DMS153 treated with DMSO at 0.1 percent for 48 hours (cell line): ENCODE measurements at regions not wholly inside any gene's neighbourhood (a gene's known extent, or its start where the extent isn't known, plus 50 kb on each side); places are given as distances from the start of the nearest gene placed in this dataset.
"Not testable (repeated sequence)": the region's sequence is repeated elsewhere in the genome, so short reads cannot be mapped to it uniquely, and the experiment has no call there.

Experiments
- DNase-seq: peaks from one replicate; lab custom pipeline; 2025; ENCODE audit not compliant: unreplicated experiment; lab: John Stamatoyannopoulos, UW

DNA sequence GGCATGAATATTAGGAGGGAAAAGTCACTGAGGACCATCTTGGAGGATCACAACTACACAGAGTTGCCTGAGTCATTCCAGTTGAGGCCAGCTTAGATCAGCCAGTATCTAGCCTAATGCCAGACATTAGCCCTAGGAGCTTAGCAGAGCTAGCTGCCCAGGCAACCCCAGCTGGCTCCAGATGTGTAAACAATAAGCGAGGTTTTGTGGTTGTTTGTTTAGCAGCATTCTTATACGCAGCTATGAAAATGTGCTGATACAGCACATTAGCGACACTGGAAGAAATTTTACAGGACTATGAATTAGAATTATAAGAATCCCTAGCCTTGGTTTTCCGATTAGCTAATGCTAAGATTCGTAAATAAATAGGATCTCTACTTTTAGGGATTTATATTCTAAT is 59.3 kb downstream of the BTBD3 start:
- no peak for DNase-seq

DNA sequence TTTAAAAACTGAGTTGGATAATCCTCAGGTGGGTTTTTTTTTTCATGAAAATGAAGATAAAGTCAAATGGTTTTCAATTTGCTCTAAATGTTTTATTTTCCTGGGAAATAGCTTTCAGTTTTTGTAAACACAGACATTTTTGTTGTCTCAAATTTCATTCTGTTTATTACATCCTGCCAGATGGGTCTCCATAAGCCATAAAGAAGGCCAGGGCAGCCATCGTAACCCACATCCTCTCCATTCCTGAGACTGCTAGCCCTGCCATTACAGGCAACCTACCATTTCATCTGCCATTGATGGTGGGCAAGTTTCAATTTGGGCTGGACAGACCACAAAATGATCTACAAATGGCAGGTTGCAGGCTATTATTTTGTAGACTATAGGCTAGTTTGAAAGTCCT is 60.8 kb downstream of the BTBD3 start:
- no peak for DNase-seq

- no peak for DNase-seq
These were observed 61.8 kb downstream of the BTBD3 start for GRCh38 chr20:11979306-11979990.

GRCh38 chr20:11980263-11980662 is 62.6 kb downstream of the BTBD3 start:
- DNase-seq: no peak

GRCh38 chr20:11981366-11981947 is 63.8 kb downstream of the BTBD3 start:
- no peak for DNase-seq

- no peak for DNase-seq
These were observed 64.7 kb downstream of the BTBD3 start for GRCh38 chr20:11982289-11982954.

GRCh38 chr20:11982955-11983470 is 65.3 kb downstream of the BTBD3 start:
- no peak for DNase-seq

- no peak for DNase-seq
These were observed 69.3 kb downstream of the BTBD3 start for GRCh38 chr20:11986954-11987353.

- DNase-seq: no peak
These were observed 69.8 kb downstream of the BTBD3 start for GRCh38 chr20:11987526-11987925.

GRCh38 chr20:11989018-11989771 is 71.5 kb downstream of the BTBD3 start:
- no peak for DNase-seq

DNA sequence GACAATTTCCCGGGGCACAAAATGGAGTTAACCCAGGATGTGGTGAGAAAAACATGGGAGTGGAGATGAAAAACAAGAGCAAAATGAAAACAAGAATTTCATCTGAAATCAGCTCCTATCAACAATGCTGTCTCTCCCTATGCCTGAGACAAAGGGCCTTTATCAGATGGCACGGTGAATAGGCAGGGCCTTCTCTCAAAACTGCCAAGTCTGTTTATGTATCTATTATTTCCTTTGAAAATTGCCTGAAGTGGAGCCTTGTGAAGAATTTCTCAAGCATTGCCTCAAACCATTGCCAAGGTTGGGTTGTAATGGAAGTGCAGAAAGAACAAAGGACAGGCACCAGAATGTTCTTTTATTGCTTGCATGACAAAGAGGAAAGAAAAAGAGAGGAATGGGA is 74.7 kb downstream of the BTBD3 start:
- no peak for DNase-seq

- DNase-seq: no peak
These were observed 76.3 kb downstream of the BTBD3 start for GRCh38 chr20:11993886-11994461.

DNA sequence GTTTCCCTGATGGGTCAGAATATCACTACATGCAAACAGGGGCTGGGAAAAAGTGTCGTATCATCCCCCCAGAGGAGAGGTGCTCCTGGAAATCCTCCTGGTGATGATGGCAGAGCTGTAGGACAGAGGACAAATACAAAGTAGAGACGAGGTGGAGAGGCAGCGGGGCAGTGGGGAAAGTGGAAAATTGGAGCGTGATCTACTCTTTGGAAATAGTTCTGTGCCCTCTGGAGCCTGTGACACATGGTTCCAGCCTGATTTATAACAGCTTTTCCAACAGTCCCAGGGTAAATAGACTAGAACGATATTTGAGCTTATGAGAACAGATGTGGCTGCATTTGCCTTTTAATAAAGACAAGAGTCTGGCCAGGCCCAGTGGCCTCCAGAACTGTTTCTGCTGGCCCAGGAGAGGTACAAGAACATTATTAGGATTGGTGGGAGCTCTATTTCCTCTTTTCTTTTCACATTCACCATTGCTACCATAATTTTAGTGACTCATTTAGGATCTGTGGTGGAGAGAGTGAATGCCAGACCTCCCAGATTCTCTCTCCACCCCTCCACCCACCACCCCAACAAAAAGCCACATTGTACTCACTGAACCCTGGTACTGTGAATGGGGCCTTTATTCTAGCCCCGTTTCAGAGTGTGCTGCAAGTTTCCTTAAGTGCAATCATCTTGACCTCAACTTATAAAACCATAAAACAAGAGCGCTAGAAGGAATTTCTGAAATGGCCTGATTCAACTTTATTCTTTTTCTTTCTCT is 78.3 kb downstream of the BTBD3 start:
- DNase-seq: no peak

GRCh38 chr20:12004776-12005175 is 87.1 kb downstream of the BTBD3 start:
- not testable (repeated sequence) for DNase-seq

DNA sequence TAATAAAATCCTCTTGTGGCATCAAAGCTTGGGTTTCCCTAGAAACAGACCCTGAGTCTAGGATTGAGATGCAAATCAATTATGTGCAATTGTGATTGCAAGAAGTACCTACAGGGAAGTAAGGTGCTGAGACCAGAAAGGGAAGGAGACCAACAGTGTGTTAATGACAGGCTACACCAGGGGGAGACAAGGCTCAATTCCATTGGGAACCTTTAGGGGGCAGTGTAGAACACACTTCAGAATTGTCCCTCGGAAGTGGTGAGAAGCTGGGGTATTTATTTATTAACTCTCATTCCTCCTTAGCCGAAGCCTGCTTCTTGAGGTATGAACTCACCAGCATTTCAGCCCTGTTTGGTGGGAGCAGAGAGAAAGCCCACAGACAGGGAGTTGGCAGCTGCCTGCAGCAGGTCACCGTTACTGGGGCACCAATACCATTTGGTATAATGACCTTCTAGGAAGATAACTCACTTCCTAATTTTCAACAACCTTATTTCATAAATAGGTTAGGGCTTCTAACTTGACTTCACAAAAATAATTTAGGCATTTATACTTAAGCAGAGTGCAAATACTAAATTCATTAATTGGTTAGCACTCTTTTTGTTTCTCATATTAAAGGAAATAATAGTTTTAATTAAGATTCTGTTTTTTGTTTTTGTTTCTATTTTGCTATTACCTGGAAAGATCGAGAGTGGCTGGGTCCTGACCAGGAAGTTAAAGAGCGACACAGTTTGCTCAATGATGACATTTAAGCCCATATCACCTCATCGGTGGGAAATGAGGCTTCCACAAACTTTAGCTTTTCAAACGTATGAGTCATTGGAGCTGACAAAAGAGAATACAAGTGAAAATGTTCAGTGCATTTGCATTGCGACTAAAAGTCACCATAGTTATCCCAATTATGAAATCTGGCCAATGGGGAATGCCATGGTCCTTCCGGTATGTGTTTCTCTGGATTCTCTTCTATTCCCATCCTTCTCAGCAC is 94.8 kb downstream of the BTBD3 start:
- no peak for DNase-seq

DNA sequence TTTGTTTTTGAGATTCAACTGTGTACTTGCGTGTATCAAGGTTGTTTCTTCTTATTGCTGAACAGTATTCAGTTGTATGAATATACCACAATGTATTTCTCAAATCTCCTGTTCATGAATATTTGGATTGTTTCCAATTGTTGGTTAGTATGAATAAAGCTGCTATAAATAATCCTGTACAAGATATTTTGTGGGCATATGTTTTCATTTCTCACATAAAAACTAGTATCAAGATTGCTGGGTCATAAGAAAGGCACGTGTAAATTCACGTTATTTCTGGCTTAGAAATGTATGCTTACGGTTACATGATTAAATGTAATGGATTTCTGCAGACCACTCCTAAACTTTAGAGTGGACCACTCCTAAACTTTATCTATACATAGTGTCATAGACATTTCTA is 96.6 kb downstream of the BTBD3 start:
- no peak for DNase-seq

GRCh38 chr20:12014736-12015135 is 97.0 kb downstream of the BTBD3 start:
- DNase-seq: no peak

DNA sequence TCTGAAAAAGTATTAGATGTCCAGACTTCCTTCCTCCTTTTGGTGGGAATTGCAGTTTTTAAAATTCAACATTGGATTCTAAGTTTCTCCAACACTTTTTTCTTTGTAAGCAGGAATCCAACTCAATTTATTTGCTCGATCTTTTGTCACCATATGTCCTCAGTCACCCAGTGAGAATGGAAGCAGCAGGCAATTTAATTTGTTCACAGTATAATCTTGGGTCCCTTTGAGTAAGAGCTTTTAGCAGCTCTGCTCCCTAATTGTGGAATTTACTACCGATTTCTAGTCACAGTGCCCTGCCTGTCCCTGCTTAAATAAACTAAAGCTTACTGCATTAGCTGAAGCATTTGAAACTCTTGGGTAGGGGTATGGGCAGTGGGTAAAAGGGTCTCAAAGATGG is 98.6 kb downstream of the BTBD3 start:
- DNase-seq: no peak

GRCh38 chr20:12019715-12020114 is 102.0 kb downstream of the BTBD3 start:
- DNase-seq: no peak
